Left ventricle myocardium superior (tissue), 1 donor: ENCODE measurements at regions not wholly inside any gene's neighbourhood (a gene's known extent, or its start where the extent isn't known, plus 50 kb on each side); places are given as distances from the start of the nearest gene placed in this dataset.
"Not testable (repeated sequence)": the region's sequence is repeated elsewhere in the genome, so short reads cannot be mapped to it uniquely, and the experiment has no call there.

ENCODE experiments used
- ATAC-seq: fragments of 200-7000 bp; cut with Tn5 transposase; one replicate; pipeline ENCODE4 v1.9.1; 2020; ENCODE audit warnings: mild to moderate bottlenecking, moderate library complexity
- DNase-seq: peaks from one replicate; pipeline ENCODE4 v3.0.0-alpha.2; 2020
- intact Hi-C: fragments of 100-400 bp; cut with micrococcal nuclease; formaldehyde crosslinking; loops from one replicate; pipeline ENCODE4 v1.11.0; 2022
- donor health status: DM: no; HTN: yes; CAD: no; lungs with severe emphysema.

DNA sequence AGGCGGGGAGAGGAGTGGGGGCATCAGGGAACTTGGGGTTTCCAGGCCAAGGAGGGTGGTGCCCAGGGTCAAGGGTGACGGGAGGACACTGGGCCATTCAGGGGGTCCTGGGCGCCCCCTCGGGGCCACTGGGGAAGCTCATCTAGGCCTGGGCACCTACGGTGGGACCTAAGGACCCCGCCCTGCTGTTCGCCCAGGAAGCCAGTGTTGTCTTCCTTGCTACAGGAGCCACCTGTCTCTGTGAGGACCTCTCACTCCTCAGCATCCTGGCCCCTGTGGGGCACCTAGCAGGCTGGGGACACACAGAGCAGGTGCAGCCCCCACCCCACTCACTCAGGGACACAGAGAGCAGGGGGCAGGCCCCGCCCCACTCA lies 191.6 kb downstream of the IGLL1 start:
- DNase-seq (no peak), ATAC-seq (no peak)
- intact Hi-C loops, result no loop called here

DNA sequence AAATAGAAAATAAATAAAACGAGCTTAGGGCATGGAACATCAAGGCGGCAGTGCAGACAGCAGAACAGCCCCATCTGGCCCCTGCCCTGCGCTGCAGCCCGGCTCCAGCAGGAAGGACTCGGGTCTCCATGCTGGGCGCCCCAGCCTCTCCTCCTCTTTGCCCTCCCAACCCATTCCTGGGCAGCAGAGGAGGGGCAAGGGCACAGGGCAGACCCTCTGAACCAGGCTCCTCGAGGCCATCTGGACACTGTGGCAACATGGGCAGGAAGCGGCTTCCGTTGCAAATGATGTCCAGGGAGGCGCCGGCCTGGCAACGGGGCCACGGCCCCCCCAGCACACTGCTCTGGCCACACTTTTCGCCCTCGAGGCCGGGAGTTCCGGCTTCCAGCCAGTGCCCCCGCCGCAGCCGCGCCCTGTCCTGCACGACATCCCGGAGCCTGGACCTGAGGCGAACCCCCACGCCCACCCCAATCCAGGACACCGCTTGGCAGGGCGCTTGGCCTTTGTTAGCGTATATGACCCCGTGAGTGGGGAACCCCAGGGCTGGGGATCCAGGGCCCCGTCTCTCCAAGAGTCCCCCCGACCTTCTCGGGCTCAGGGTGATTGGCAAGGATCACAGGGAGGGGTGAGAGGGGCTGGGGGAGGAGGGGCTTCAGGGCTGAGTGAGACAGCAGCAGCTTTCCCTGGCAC lies 192.1 kb downstream of the IGLL1 start:
- ATAC-seq (no peak), DNase-seq (no peak)
- intact Hi-C loops, result no loop called here

DNA sequence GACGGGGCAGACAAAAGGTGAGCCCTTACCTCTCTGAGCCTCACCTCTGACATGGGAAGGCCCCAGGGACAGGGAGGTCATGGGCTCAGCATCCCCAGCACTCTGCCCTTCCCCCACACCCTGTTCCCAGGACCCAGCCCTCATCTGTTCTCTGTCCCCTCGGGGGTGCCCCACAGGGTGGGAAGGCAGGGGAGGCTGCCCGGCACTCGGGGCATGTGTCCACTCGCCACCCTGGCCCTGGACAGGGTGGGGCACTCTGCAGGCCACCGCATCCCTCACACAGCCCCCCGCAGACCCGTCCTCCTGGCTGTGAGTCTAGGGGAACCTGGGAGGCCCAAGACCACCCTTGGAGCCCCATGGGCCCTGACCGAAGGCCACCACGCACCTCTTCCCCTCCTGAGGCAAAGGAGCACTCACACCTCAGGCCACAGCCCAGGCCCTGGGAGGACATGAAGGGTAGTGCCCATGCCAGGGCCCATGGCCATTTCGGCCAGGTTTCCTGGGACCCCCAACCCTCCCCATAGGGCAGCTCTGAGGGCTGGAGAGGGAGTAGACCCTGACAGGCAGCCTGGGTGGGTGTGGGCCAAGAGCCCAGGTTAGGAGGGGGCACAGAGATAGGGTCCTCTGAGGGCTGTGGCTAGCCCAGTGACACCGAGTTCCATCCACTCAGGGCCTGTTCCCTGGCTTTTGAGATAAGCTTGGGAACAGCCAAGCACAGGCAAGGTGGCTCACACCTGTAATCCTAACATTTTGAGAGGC lies 193.1 kb downstream of the IGLL1 start:
- ATAC-seq (no peak), DNase-seq (no peak)
- intact Hi-C loops, result no loop called here

DNA sequence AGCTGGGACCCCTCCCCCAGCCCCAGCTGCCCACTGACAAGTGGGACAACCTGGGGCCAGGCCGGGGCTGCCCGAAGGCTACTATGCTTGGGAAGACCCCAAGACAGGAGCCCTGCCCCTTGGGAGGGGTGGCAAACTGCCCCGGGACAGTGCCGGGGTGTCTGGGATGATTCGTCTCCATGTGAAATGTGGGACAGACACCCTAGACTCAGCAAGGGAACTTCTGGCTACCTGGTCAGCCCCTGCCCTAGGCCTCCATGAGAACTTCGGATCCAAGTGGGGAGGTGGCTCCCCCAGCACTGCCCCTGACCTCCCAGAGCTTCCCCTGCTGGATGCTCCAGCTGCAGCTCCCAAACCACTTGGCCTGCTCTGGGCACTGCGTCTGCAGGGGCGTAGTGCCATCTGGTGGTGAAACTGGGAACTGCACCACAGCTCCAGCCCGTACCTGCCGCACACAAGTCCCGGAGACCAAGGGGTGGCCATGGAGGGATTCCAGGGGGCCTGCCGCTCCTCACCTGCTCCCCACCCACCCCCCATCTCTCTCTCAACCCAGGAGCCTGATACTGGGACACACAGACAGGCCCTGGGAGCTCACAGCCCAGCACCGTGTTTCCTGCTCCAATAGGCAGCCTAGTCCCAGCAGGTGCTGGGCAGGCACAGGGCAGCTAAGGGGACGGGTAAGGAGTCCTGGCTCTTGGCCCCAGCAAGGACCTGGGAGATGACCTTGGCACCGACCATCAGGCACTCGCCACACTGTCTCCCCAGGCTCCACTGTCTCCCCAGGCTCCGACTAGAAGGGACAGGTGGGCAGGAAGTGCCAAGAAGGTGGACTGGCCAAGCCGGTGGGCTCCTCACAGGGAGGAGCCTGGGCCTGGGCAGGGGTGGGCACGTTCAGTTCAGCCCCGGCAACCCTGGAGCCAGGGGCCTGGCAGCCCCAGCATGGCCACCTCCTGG lies 194.1 kb downstream of the IGLL1 start:
- DNase-seq (peak; percentile 88), ATAC-seq (peak; percentile 87)
- intact Hi-C loops, result no loop called here

DNA sequence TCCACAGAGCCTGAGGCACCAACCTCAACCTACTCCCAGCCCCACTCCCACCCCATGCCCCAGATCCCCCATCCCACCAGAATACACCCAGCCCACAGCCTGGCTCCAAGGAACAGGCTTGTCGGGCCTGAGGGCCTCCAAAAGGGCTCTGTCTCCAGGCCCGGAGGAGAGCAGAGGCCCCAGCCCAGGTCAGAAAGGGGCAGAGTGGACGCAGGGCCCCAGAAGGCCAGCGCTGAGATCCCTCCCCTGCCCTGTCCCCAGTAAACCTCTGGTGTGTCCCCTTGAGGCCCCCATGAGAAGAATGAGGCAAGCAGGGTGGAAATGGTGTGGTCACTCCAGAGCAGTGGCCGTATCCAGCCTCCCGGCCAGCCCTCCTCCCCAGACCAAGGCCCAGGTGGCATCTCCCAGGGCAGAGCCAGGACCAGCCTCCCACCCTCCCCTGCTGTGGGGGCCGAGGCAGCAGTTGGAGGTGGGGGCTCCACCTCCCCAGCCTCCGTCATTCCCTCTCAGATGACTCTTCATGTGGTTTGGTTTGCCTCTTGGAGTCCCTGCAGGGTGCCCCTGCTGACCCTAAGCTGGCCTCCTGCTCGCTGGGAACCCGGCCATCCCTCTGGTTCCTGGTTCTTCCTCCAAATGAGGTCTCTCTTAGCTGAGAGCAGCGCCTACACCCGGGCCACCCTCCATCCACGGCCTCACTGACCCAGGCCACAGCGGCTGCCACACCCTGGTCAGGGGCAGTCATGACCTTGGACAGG lies 195.0 kb downstream of the IGLL1 start:
- ATAC-seq (no peak), DNase-seq (no peak)
- intact Hi-C loops, result no loop called here

DNA sequence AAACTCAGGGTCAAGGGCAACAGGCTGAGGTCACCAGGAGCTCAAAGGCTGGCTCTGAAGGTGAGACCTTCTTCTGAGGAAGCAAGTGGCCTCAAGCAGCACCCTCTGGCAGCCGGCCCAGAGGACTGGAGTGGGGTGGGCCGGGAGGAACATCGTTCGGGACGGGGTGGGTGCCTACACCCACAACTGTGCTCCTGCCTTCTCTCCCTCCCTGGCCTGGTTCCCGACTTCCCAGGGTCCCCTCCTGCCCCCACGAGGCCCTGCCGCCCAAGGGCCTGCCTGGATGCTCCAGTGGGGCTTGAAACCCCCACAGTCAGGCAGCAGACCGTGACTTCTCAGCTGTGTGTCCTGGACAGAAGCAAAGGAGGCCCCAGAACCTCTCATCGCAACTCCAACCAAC lies 195.7 kb downstream of the IGLL1 start:
- DNase-seq, result no peak
- intact Hi-C loops, result no loop called here
- ATAC-seq, result no peak

DNA sequence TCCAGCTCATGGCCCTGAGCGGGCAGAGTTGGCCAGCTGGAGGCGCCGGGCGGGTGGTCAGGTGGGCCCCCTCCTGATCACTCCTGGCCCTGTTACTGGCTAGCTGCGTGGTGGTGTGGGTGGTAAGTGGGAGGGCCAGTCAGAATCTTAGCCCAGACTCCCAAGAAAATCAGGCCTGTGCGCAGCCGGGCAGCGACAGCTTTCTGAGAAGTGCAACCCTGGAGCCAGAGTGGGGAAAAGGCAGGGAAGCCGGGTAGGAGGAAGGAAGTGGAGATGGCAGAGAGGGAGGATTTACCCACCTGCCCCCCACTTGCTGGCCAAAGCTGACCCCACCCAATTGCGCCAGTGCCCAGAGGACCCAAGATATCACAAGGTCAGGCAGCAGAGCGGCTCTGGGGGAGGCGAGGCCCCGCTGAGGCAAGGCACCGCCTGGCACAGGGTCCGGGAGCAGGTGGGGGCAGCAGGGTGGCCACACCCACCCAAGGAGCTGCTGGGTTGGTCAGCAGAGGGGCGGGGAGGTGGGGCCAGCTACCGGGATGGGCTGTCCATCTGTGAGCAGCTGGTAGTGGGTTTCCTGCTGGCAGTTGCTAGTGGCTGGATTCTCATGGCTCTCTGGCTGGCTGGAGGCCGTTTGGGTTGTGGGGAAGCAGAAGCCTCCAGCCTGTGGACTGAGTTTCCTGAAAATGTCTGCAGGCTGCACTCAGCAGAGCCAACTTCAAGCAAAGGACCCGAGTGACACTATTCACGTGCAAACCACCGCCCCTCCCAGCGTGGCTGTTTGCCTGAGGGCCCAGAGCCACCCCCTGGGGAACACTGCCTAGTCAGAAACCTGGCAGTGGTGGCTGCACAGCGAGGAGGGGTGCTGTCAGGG lies 196.4 kb downstream of the IGLL1 start:
- ATAC-seq (no peak), DNase-seq (no peak)
- intact Hi-C loops, result no loop called here

DNA sequence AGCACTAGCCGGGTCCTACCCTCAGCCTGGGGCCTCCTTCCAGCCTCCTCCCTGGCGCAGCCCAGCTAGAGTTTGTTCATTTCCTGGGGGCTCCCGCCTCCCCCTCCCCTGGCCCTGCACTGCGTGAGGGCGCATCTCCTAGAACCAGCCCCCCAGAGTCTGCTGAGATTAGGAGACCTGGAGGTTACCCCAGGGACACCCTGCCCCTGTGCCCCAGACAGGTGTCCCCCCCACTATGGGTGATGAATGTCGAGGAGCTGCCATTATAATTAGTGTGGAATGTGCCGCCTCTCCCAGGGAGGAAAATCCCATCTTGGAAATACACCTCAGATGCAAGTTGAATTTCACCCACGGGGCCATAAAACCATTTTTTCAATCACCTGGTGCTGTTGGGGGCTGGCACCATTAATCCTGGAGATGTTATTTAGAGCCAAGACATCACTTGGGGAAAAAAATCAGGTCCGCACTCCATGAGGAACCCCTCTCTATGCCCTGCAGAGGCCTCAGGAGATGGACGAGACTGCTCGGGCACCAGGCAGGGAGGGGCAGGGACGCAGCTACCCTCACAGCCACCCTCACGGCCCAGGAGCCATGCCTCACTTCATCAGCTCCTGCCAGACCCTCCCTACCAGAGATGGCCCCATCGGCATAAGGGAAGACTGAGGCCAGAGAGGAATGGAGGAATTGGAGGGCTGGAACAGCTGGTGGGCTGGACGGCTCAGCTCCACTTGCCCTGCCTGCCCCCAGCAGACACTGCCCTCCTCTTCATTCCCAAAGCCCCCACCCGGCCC lies 197.5 kb downstream of the IGLL1 start:
- DNase-seq, result no peak
- no peak for ATAC-seq
- intact Hi-C loops, result no loop called here

DNA sequence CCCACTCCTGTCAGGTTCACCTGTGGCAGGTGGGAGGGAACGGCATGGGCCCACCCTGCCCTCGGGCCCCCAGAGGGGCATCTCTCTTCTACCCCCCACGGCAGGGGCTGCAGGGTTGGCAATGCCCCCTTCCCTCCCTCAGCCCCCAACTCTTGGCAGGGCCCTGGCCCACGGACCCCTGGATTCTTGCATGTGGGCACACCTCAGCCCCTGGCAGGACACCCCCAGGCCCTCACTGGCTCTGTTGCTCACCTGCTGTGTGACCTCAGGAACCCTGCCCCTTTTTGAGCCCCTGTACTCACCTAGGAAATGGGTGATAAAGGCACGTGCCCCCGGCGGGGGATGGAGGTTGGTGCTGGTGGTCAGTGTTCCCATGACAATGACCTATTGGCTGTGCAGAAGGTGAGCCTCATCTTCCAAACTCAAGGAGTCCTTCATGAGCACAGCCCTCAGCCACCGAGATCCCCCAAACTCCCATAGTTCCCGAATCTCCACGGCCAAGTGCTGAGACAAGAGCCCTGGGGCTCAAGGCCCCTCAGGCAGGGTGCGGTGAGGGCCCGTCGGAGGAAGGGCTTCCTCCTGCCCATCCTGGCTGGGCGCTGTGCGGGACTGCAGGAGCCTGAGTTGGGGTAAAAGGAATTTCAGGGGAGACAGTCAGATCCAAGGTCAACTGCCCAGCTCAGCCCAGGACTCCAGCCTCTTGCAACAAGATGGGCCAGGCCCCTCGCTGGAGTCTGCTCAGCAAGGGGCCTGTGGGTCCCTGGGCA lies 198.2 kb downstream of the IGLL1 start:
- ATAC-seq, result no peak
- no peak for DNase-seq
- intact Hi-C loops, result no loop called here

DNA sequence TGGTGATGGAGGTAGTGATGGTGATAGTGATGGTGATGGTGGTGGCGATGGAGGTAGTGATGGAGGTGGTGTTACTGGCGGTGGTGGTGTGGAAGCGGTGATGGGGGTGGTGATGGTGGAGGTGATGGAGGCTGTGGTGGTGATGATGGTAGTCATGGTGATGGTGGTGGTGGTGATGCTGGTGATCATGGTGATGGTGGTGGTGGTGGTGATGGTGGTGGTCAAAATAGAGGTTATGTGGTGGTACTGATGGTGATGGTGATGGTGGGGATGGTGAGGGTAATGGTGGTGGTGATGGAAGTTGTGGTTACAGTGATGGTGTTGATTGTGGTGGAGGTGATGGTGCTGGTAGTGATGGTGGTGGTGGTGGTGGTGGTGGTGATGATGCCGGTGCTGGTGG lies 199.2 kb downstream of the IGLL1 start:
- DNase-seq (no peak), ATAC-seq (no peak)
- intact Hi-C loops, result no loop called here

DNA sequence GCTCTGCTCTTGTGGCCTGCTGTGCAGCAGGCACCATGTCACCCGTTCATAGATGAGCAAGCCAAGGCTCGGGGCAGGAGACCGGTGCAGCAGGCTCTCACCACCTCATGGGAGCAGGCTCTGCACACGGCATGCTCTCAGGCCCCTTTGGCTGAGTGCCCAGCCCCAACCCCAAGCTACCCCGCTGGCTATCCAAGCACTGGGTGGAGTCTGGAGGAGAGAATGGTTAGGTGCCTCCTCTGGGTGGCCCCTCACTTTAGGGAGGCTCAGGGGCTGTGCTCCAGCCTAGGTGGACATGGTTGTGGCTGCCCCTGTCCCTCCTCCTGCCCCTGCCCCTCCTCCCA lies 199.9 kb downstream of the IGLL1 start:
- no peak for ATAC-seq
- DNase-seq, result no peak

DNA sequence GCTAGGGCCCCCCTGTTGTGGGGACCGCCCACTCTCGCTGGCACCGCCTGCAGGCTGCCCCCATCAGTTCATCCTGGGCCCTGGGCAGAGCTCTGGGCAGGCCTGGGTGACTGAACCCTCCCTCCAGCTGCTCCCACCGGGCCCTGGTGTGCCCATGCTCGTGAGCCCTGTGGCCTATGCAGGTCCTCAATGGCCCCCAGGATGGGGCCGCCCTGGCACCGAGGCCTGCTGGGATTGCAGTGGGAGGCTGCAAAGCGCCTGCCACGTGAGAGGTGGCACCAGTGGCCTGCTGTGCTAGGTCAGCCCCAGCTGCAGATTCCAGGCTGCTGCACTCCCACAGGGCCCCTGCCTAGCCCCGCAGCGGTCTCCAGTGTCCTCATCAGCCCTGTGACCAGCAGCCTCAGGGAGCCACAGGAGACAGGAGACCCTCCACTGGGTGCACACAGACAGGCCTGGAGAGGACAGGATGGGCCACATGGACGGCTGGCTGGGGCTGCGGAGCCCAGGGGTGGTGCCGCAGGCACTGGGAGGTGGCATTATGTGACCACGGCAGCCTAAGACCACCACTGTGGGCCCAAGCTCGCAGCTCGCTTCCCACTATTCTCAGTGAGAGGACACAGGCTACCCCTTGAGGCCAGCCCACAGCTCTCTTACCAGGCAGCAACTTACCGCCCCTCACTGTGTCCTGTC lies 199.4 kb downstream of the BCR start:
- intact Hi-C loops, result not testable (repeated sequence)

More for the DNA sequence above, 199.9 kb downstream of the IGLL1 start:
- intact Hi-C loops, result no loop called here

DNA sequence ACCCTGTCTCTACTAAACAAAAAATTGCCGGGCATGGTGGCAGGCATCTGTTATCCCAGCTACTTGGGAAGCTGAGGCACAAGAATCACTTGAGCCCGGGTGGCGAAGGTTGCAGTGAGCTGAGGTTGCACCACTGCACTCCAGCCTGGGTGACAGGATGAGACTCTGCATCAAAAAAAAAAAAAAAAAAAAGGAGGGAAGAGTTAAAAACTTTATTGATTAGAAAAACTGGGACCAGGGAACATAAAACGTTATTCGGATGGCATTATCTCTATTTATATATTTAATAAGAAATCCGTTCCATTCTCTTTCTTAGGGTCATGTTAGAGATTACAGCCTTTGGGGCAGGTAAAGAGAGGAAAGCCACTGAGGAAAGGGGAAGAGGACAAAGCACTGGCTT lies 197.5 kb downstream of the BCR start:
- intact Hi-C loops, result no loop called here
- ATAC-seq, result no peak
- no peak for DNase-seq

More for the DNA sequence above, 199.4 kb downstream of the BCR start:
- not testable (repeated sequence) for DNase-seq, ATAC-seq

DNA sequence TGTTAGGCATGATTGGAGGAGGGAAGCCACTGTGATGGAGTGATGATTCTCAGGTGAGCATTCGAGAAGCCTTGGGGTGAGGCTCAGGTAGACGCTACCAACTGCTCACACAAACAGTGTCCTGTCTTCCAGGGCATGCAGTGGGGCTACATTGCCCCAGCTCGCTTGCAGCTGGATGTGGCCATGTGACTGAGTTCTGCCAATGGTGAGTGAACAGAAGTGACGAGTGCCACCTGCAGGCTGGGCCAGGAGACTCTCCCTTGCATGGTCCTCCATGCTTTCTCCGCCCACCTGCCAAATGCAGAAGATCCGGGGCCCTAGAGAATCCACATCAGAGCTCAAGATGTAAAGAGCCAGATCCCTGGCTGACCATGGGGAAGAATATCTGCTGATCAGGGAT lies 195.9 kb downstream of the BCR start:
- DNase-seq, result no peak
- intact Hi-C loops, result no loop called here

DNA sequence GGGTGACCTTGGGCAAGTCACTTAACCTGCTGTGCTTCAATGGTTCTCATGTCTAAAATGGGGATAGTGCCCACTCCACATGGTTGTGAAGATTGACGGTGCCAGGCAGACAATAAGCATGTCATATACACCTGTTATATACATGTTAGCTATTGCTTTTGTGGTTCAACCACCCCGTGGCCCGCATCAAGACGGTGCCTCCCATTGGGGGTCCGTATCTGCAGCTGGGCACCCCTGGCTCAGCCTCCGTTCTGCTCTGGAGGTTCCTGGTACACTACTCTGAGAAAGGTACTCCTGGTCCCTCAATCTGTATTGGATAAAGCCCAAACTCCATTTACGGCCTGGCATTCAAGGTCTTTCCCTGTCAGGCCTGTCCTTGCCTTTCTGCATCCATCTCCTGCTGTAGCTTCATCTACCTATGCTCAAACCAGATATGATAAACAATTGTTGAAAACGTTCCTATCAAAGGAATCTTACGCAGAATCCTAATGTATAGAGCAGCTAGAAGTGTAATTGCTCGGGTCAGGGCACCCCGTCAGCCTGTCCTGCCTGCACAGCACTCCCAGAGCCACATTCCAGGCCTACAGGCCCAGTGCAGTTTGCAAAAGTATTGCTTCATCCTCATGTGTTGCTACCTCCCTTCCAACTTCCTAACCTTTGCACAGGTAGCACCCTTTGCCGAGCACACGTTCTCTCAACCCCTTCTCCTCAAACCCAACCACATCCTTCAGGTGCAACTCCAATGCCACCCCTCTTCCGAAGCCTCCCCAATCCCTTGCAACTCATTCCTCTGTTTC lies 194.9 kb downstream of the BCR start:
- DNase-seq (no peak), ATAC-seq (no peak)
- intact Hi-C loops, result no loop called here

More for the DNA sequence above, 195.9 kb downstream of the BCR start:
- ATAC-seq, result no peak

DNA sequence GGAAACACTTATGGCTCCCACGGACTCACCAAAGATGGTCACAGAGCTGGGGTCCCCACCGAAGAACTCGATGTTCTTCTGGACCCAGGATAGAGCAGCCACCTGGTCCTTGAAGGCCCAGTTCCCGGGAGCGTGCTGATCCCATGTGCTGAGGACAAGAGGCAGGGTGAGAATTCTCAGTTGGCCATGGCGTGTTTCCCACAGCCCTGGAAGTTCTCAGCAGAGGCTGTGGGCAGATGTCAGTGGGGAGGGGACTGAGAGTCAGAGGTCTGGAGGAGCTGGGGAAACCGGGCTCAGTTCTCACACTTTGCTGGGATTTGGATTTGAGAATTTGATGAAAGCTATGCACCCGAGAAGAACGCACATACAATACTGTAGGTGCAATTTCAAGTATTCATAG lies 193.3 kb downstream of the BCR start:
- intact Hi-C loops, result no loop called here
- DNase-seq (no peak), ATAC-seq (no peak)
